Nephron progenitor cell (in vitro differentiated cells): ENCODE measurements at regions not wholly inside any gene's neighbourhood (a gene's known extent, or its start where the extent isn't known, plus 50 kb on each side); places are given as distances from the start of the nearest gene placed in this dataset.
A peak's percentile ranks its signal among the peaks of the same experiment; 100 is the strongest.

ENCODE experiments used
- DNase-seq: peaks from one replicate; pipeline ENCODE4 v3.0.0; 2021
- H3K27ac Mint-ChIP-seq: 2 replicates; pipeline ENCODE4 v1.8.0; 2021; ENCODE audit warnings: mild to moderate bottlenecking, moderate library complexity, mixed read lengths
- H3K27me3 Mint-ChIP-seq: 2 replicates; pipeline ENCODE4 v1.8.0; 2021; ENCODE audit warnings: mild to moderate bottlenecking, low read depth, mixed read lengths; ENCODE audit not compliant: poor library complexity
- H3K36me3 Mint-ChIP-seq: 2 replicates; pipeline ENCODE4 v1.8.0; 2021; ENCODE audit warnings: low read depth, mixed read lengths
- H3K4me1 Mint-ChIP-seq: 2 replicates; pipeline ENCODE4 v1.8.0; 2021; ENCODE audit warnings: mixed read lengths
- H3K4me3 Mint-ChIP-seq: 2 replicates; pipeline ENCODE4 v1.8.0; 2021; ENCODE audit warnings: mild to moderate bottlenecking, moderate library complexity, mixed read lengths
- H3K9me3 Mint-ChIP-seq: 2 replicates; pipeline ENCODE4 v1.8.0; 2021; ENCODE audit warnings: mild to moderate bottlenecking, moderate library complexity, mixed read lengths
- TF ChIP-seq, protein P1 (sequence below): fragments of 200-600 bp; sonication (generic); IDR thresholded peaks from 2 replicates; pipeline ENCODE4 v1.5.0; 2021; ENCODE audit warnings: antibody characterized with exemption

DNA sequence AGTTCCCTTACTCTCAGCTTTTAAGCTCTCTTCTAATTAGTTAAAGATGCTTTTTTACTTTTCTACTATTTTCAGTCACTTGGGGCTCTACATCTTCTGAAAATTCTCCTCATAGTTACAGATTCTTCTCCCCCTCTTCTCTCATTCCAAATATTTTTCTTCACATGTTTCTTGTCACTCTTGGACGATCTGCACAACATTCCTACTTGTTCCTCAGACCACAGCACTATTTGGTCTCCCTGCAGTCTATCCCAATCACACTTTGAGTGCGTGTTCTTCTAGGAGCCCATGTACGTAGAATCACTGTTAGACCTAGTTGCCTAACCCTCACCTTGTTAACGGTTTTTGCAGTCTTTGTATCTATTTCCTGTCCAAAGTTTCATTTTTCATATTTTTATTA lies 222.5 kb upstream of the SPRY2 start:
- Mint-ChIP-seq H3K9me3 (peaks cover 4% of the 10 kb centered on the region), H3K4me3 (no peak overlapping the region), H3K36me3 (no peaks in the 10 kb centered on the region), H3K4me1 (peaks cover 9% of the 10 kb centered on the region), H3K27me3 (no peaks in the 10 kb centered on the region), H3K27ac (peak overlapping the region; percentile 2)
- TF ChIP-seq, protein P1, sequence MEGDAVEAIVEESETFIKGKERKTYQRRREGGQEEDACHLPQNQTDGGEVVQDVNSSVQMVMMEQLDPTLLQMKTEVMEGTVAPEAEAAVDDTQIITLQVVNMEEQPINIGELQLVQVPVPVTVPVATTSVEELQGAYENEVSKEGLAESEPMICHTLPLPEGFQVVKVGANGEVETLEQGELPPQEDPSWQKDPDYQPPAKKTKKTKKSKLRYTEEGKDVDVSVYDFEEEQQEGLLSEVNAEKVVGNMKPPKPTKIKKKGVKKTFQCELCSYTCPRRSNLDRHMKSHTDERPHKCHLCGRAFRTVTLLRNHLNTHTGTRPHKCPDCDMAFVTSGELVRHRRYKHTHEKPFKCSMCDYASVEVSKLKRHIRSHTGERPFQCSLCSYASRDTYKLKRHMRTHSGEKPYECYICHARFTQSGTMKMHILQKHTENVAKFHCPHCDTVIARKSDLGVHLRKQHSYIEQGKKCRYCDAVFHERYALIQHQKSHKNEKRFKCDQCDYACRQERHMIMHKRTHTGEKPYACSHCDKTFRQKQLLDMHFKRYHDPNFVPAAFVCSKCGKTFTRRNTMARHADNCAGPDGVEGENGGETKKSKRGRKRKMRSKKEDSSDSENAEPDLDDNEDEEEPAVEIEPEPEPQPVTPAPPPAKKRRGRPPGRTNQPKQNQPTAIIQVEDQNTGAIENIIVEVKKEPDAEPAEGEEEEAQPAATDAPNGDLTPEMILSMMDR = no peak
- no peak for DNase-seq

DNA sequence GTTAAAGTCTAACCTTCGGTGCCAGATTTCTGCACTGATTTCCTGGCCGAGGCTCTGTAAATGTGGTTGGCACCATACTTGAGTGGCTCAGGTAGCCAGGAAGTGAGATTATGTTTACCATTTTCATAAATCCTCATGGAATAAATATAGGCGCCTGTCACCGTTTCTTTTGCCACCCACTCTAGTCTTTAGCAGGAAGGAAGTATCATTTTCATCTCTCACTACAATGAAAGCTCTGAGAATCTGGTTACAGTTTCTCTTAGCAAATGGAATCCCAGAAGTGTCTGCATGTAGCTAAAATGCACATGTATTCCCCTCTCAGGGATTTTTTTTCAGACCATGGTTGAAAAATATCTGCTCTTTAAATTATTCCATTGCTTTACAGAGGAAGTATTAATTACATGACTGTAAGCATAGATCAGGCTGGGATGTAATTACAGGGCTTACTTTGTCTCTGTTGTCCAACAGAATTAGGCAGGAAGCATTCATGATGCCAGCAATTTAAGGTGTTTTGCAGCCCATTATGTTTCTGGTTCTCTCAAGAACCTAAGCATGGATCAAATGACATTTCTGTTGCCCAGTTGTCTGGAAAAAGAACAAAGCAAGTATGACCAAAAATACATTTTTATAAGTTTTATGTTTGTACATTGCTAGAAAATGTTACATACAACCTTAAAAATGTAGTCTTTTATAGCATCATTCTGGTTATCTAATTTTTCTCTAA lies 221.7 kb upstream of the SPRY2 start:
- H3K9me3 Mint-ChIP-seq = peaks cover 4% of the 10 kb centered on the region
- no peaks in the 10 kb centered on the region for H3K27me3 Mint-ChIP-seq
- no peaks in the 10 kb centered on the region for H3K36me3 Mint-ChIP-seq
- DNase-seq = no peak
- TF ChIP-seq, protein P1 = no peak
- H3K27ac Mint-ChIP-seq = peak overlapping the region; percentile 68
- H3K4me1 Mint-ChIP-seq = peaks cover 14% of the 10 kb centered on the region
- no peak overlapping the region for H3K4me3 Mint-ChIP-seq

DNA sequence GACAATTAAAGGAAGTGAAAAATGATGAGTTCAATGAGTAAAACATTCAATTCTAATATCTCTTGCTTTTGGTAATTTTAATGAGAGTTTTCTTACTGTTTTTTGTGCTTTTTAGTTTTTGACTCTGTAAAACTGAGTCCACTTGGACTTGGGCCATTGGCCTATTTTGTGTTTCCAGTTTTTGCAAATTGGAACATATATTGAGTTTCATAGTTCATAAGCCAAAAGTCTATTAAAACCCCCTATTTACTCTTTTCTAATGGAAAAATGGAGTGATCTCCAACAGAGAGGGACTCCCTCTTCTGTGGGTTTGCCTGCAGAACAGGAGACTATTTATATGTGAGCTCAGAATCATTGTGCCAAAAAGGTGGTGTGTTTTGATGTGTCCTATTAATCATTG lies 219.7 kb upstream of the SPRY2 start:
- DNase-seq = no peak
- H3K4me3 Mint-ChIP-seq = no peak overlapping the region
- H3K36me3 Mint-ChIP-seq = no peaks in the 10 kb centered on the region
- TF ChIP-seq, protein P1 = no peak
- H3K9me3 Mint-ChIP-seq = peaks cover 4% of the 10 kb centered on the region
- H3K27me3 Mint-ChIP-seq = no peaks in the 10 kb centered on the region
- H3K4me1 Mint-ChIP-seq = peaks cover 14% of the 10 kb centered on the region
- H3K27ac Mint-ChIP-seq = no peak overlapping the region

DNA sequence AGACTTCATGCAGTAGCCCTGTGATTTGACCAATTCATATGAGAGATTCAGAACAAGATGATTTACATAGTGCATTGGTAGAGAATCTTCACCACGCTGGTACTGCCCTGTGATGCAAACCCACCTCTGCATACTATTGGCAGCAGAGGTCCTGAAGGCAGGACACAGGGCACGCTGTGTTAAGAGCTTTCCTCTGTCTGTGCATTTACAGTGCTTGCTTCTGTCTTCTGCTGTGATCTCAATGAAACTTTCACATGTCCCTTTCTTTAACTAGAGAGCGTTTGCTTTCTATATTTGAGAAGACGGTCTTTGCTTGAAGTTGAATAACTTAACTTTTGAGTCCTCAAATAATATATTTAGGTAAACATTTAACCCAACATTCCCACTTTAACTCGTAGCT lies 219.0 kb upstream of the SPRY2 start:
- TF ChIP-seq, protein P1 = no peak
- Mint-ChIP-seq H3K9me3 (peaks cover 4% of the 10 kb centered on the region), H3K36me3 (no peaks in the 10 kb centered on the region), H3K4me1 (peaks cover 14% of the 10 kb centered on the region), H3K4me3 (no peak overlapping the region), H3K27me3 (no peaks in the 10 kb centered on the region), H3K27ac (no peak overlapping the region)
- DNase-seq = no peak

DNA sequence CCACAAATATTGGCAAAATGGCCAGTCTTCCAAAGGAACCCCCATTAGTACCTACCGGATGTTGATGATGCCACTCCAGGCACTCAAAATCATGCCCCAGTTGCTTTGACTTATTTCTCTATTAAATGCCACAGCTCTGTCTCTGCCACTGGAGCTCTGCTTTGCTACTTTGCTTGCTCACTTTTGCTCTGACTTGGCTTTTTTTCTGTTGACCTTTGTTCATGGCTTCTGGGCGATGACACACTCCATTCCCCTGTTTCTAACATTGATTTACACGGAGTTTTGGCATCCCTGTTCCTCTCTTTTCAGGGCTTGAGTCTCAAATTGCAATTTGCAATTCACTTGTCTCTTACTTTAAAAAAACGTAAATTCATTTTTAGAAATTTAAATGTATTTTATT lies 217.1 kb upstream of the SPRY2 start:
- no peaks in the 10 kb centered on the region for H3K36me3 Mint-ChIP-seq
- peaks cover 4% of the 10 kb centered on the region for H3K9me3 Mint-ChIP-seq
- H3K27ac Mint-ChIP-seq = peak overlapping the region; percentile 86
- TF ChIP-seq, protein P1 = no peak
- no peak for DNase-seq
- no peaks in the 10 kb centered on the region for H3K27me3 Mint-ChIP-seq
- H3K4me1 Mint-ChIP-seq = peaks cover 13% of the 10 kb centered on the region
- H3K4me3 Mint-ChIP-seq = no peak overlapping the region
